Activated naive CD4-positive, alpha-beta T cell treated with anti-CD3 and anti-CD28 coated beads, Interleukin-2, amount 50 U/mL, for 24 hours (primary cell): ENCODE measurements at regions not wholly inside any gene's neighbourhood (a gene's known extent, or its start where the extent isn't known, plus 50 kb on each side); places are given as distances from the start of the nearest gene placed in this dataset.

Source experiments
- H3K27ac Mint-ChIP-seq: one replicate; pipeline ENCODE4 v1.8.0; 2021; ENCODE audit warnings: mild to moderate bottlenecking, mixed read lengths
- H3K27me3 Mint-ChIP-seq: one replicate; pipeline ENCODE4 v1.8.0; 2021; ENCODE audit warnings: mixed read lengths
- H3K36me3 Mint-ChIP-seq: one replicate; pipeline ENCODE4 v1.8.0; 2021; ENCODE audit warnings: mixed read lengths
- H3K4me1 Mint-ChIP-seq: one replicate; pipeline ENCODE4 v1.8.0; 2021; ENCODE audit warnings: mixed read lengths
- H3K4me3 Mint-ChIP-seq: one replicate; pipeline ENCODE4 v1.8.0; 2021; ENCODE audit warnings: mild to moderate bottlenecking, mixed read lengths
- H3K9me3 Mint-ChIP-seq: one replicate; pipeline ENCODE4 v1.8.0; 2021; ENCODE audit warnings: mixed read lengths

GRCh38 chr11:119479685-119480275, 56.8 kb upstream of the THY1 start:
- peaks cover 4% of the 10 kb centered on the region for H3K27me3 Mint-ChIP-seq
- H3K4me1 Mint-ChIP-seq = no peaks in the 10 kb centered on the region
- no peaks in the 10 kb centered on the region for H3K36me3 Mint-ChIP-seq
- H3K9me3 Mint-ChIP-seq = no peaks in the 10 kb centered on the region
- no peak overlapping the region for H3K4me3 Mint-ChIP-seq
- H3K27ac Mint-ChIP-seq = no peak overlapping the region

DNA sequence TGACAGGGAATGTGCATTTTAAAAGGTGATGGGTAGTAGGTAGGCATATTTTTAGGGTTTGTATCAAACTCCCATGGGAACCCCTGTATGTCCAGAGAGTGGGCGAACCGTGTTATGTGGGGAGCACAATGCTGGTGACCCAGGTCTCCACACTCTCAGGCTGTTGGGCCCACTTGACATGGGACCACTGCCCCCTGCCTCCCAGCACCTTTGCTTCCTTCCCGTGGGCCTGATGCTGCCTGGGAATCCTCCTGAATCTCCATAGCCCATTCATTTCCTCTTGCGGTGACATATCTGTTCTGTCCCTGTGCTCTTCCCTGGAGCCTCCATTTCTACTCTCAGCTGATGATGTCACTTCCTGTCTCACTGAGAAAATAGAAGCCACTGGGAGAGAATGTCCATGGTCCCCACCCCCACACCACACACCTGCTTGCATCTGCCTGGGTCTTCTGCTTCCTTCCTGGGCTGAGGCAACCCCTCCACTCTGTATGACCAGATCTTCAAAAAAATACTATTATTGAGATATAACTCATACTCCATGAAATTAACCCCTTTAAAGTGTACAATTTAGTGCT, 55.8 kb upstream of the THY1 start:
- peaks cover 4% of the 10 kb centered on the region for H3K27me3 Mint-ChIP-seq
- H3K36me3 Mint-ChIP-seq = no peaks in the 10 kb centered on the region
- no peaks in the 10 kb centered on the region for H3K9me3 Mint-ChIP-seq
- H3K4me3 Mint-ChIP-seq = no peak overlapping the region
- H3K4me1 Mint-ChIP-seq = no peaks in the 10 kb centered on the region
- H3K27ac Mint-ChIP-seq = no peak overlapping the region

- Mint-ChIP-seq H3K4me1 (no peaks in the 10 kb centered on the region), H3K27ac (no peak overlapping the region), H3K4me3 (no peak overlapping the region), H3K9me3 (no peaks in the 10 kb centered on the region), H3K36me3 (no peaks in the 10 kb centered on the region), H3K27me3 (peaks cover 3% of the 10 kb centered on the region)
These were observed 53.8 kb upstream of the THY1 start for GRCh38 chr11:119476666-119477331.

- no peaks in the 10 kb centered on the region for H3K36me3 Mint-ChIP-seq
- peaks cover 2% of the 10 kb centered on the region for H3K27me3 Mint-ChIP-seq
- H3K9me3 Mint-ChIP-seq = no peaks in the 10 kb centered on the region
- no peak overlapping the region for H3K4me3 Mint-ChIP-seq
- H3K4me1 Mint-ChIP-seq = no peaks in the 10 kb centered on the region
- no peak overlapping the region for H3K27ac Mint-ChIP-seq
These were observed 53.1 kb upstream of the THY1 start for GRCh38 chr11:119476038-119476437.

DNA sequence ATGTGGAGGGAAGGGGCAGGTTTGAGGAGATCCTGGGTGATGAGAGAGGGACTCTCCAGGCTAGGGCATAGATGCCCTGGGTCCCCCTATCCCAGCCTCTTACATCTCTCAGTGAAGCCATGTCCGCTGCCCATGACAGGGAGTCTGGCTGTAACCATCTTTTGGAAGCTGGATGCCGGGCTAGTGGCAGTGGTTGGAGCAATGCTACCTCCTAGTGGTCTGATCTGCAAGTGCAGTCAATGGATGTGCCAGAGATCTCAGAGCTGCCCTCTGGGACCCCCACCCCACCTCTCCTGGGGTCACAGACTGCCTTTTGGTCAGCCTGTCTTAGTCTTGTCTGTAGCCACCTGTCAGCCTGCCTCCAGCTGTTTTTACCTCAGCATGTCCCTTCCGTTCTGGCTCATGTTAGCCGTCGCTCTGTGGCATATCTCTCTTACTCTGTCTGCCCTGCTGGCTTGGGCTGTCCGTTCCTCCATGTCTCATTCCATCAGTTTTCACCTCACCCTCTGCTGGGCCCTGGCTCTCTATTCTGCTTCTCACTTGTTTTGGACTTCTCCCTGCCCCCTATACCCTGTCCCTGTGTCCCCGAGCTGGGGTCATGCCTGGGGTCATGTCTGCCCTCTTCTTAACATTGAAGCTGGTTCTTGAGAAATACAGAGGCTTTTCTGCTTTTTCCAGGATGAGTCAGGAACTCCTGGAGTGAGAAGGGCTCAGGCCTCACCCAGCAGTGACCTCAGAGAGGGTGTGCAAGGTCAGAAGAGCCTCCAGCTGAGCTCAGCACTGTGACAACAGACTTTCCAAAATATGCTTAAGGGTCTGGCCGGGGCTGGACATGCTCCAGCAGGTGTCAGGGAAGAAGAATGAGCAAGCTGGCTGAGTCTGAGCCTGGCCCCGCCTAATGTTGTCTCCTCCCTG, 52.0 kb upstream of the THY1 start:
- peaks cover 2% of the 10 kb centered on the region for H3K27me3 Mint-ChIP-seq
- H3K9me3 Mint-ChIP-seq = no peaks in the 10 kb centered on the region
- H3K36me3 Mint-ChIP-seq = no peaks in the 10 kb centered on the region
- H3K4me1 Mint-ChIP-seq = no peaks in the 10 kb centered on the region
- H3K27ac Mint-ChIP-seq = peak overlapping the region; percentile 37
- H3K4me3 Mint-ChIP-seq = no peak overlapping the region

DNA sequence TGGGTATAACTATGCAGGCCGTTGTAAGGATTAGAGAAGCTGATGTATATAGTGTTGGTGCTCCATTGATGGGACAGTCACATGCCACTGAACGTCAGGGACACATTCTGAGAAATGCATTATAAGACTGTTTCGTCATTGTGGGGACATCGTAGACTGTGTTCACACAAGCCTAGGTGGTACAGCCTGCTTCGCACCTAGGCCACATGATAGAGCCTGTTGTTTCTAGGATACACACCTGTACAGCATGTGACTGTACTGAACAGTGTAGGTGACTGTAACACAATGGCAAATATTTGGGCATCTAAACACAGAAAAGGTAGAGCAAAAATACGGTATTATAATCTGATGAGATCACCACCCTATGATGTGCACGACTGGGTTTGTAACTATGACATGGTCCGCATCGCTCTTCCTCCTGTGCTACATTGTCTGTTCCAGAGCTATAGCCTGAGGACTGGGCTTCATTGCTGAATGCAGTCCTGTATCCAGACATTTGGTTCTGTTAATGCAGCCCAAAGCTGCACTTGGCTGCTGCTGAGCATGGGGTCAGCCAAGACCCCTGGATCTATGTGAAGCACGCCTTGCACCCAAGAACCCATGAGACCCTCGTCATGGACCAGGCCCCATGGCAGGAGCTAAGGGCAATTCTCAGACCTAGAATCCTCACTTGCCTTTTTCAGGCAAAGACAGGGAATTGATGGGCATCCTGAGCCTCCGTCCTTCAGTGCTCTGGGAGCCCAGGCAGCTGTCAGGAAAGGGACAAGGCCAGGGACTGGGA, 51.1 kb upstream of the THY1 start:
- H3K4me3 Mint-ChIP-seq = no peak overlapping the region
- no peak overlapping the region for H3K27ac Mint-ChIP-seq
- no peaks in the 10 kb centered on the region for H3K4me1 Mint-ChIP-seq
- no peaks in the 10 kb centered on the region for H3K36me3 Mint-ChIP-seq
- no peaks in the 10 kb centered on the region for H3K9me3 Mint-ChIP-seq
- peaks cover 2% of the 10 kb centered on the region for H3K27me3 Mint-ChIP-seq

DNA sequence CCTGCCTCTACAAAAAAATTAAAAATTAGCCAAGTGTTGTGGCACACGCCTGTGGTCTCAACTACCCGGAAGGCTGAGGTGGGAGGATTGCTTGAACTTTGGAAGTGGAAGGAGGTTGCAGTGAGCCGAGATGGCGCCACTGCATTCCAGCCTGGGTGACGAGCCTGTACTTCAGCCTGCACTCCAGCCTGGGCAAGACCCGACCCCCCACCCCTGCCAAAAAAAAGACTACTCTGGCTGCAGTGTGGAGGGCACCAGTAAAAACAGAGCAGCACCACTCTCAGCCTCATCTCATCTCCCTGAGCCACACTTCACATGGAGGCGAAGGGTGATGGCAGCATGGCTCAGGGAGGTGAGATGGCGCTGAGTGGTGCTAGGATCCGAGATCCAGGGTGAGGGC, 50.3 kb upstream of the THY1 start:
- no peaks in the 10 kb centered on the region for H3K9me3 Mint-ChIP-seq
- H3K4me3 Mint-ChIP-seq = no peak overlapping the region
- no peaks in the 10 kb centered on the region for H3K36me3 Mint-ChIP-seq
- peaks cover 3% of the 10 kb centered on the region for H3K27me3 Mint-ChIP-seq
- no peak overlapping the region for H3K27ac Mint-ChIP-seq
- no peaks in the 10 kb centered on the region for H3K4me1 Mint-ChIP-seq

- Mint-ChIP-seq H3K4me1 (no peaks in the 10 kb centered on the region), H3K27ac (no peak overlapping the region), H3K9me3 (no peaks in the 10 kb centered on the region), H3K27me3 (peaks cover 5% of the 10 kb centered on the region), H3K36me3 (no peaks in the 10 kb centered on the region), H3K4me3 (no peak overlapping the region)
These were observed 49.9 kb upstream of the THY1 start for GRCh38 chr11:119472856-119473222.
